DMS 273 (cell line): ENCODE measurements at regions not wholly inside any gene's neighbourhood (a gene's known extent, or its start where the extent isn't known, plus 50 kb on each side); places are given as distances from the start of the nearest gene placed in this dataset.
"Not testable (repeated sequence)": the region's sequence is repeated elsewhere in the genome, so short reads cannot be mapped to it uniquely, and the experiment has no call there.

Experiments used
- DNase-seq: peaks from one replicate; lab custom pipeline; 2025; ENCODE audit not compliant: unreplicated experiment; lab: John Stamatoyannopoulos, UW

DNA sequence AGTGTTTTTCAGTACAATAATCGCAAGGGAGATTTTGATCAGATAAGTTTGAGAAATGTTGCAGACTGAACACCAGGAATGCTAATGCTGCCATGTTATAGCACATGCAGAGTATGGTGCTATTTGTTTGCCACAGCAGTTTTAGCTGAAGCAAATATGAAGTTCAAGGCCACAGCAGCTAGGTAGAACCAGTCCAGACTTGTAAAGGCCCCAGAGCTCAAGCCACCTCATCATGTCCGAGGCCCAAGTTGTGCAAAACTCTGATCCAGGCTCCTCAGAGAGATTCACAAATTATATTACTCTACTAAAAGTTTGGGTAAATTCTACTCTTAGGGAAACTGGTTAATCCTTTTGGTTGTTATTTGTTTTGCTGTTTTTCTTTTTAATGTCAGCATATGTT lies 2702.6 kb downstream of the PCDH9 start:
- DNase-seq: no peak

DNA sequence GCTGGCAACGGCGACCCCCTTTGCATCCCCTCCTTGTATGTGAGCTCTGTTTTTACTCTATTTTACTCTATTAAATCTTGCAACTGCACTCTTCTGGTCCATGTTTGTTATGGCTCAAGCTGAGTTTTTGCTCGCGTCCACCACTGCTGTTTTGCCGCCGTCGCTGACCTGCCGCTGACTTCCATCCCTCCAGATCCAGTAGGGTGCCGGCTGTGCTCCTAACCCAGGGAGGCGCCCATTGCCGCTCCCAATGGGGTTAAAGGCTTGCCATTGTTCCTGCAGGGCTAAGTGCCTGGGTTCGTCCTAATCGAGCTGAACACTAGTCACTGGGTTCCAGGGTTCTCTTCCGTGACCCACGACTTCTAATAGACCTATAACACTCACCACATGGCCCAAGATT lies 2704.4 kb downstream of the PCDH9 start:
- DNase-seq: no peak

DNA sequence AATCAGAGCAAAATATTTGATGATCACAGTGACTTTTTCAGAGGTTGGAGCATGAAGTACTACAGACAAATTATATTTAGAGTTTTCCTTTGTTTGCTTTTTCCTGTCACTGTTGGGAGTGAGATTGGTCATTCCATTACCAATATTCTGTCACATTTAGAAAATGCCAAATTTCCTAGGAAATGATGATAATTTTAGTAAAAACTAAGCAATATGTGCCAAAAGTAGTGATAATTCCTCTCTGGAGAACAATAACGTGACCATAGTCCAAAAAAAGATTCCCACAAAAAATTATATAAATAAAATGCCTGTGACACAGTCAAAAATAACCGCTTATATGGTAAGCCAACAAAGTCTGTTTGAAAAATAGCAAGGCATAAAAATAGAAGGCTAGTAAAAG lies 2719.4 kb downstream of the PCDH9 start:
- DNase-seq: no peak

DNA sequence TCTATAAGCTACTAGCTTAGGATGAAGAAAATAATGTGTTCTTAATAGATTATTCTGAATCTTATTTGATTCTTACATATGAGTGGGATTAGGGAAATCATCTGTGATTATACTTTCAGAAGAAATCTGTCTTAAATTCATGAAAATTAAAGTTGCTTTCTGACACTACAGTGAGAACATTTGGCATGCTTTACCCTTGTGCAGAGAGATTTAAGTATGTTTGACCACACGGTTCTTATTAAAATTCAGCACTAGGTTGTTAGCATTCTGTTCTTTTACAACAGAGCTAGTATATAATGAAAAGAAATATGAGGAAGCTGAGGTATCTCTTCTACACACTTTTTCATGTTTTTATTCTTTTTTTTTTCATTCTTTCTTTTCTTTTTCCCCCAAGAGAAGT lies 2723.9 kb downstream of the PCDH9 start:
- DNase-seq: peak; percentile 20

DNA sequence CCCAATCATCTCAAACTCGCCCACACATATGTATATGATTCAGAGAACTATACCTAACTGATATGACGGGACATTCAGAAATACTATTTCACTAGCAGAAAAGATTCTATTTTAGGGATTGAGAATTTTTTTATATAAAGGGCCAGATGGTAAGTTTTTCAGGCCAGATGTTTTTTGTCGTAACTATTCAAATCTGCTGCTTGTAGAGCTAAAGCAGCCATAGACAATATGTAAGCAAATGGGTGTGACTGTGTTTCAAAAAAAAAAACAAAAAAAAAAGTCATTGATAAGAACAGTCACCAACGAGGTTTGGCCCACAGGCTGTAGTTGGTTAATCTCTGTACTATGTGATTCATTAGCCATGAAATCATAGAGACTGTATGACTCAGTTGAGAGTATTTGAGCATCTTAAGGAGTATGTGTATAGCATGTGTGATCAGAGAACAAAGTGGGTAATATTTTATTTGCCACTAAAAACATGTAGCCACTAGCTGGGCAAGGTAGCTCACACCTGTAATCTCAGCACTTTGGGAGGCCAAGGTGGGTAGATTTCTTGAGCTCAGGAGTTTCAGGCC lies 2724.7 kb downstream of the PCDH9 start:
- DNase-seq: peak; percentile 20

DNA sequence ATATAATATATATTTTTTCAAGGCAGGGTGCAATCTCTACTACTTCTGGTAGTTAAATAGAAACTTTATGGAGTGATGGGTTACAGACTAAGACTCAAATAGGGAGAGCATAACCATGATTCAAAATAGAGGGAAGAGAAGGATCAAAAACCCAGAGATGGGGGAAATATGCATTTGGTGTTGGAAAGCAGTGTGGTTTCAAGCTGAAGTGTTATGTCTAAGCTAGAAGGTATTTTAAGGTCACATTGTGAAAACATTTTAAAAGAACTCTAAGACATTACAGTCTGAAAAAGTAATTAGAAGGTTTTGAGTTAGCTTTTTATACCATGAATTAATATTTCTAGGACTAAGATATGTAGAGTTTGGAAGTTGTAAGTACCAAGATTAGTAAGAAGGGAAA lies 2741.4 kb downstream of the PCDH9 start:
- no peak for DNase-seq

DNA sequence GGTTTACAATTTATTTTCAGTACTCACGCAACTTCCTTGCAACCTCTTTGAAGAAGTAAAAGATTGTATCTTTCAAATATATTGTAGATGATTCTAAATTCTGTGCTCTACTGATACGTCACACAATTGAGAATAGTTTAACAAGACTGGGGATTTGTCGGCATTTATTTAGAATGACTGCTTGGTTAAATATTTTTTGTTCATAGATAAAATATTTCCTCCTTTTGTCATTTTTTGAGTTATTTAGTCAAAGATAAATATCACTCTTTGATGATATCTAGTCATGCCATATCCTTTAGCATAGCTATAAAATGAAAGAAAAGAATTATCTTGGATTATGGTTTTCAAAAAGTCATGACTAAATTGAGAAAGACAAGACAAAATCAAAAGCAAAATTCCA lies 2747.8 kb downstream of the PCDH9 start:
- DNase-seq: no peak

DNA sequence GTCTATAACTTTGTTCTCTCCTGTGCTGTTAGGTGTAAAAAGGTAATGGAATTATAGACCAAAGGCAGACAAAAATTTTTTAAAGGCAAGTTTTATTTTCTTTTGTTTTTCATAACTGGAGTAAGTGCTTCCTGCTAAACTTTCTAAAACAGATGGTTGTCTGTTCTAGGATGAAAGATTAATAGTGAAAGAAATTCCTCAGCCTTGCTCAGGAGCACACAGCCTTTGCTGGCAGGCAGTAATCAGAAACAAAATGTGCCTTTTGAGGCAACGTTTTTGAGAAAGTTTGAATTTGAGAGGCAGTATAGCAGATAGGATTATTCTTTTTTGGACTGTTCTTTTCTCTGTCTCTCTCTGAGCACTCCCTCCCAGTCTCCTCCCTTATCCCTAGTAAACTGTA lies 2749.5 kb downstream of the PCDH9 start:
- DNase-seq: peak; percentile 21

DNA sequence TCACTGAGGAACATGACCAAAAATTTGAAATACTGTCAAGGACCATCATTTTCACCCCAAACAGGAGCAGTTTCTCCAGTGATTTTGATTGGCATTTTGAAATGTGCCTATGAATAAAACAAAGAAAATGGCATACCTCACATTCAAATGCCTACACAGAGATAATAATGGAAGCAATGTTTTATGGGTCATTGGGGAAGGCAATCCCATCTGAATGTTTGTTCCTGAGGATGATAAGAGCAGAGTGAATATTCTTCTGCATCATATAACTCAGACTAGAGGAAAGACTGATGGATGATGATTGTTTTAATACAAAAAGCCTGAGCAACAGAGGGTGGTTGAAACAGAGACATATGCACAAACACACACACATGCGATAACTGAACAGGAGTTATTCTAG lies 2749.9 kb downstream of the PCDH9 start:
- peak; percentile 21 for DNase-seq

DNA sequence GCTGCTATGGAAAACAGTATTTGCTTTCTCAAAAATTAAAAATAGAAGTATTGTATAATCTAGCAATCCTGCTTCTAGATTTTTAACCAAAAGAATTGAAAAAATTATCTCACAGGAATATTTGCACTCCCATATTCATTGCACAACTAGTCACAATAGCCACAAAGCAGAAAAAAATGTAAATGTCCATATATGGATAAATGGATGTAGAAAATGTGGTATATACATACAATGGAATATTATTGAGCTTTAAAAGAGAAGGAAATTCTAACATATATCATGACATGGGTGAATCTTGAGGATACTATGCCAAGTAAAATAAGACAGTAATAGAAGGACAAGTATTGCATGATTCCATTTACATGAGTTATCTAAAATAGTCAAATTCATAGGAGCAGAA lies 2753.0 kb downstream of the PCDH9 start:
- DNase-seq: no peak

DNA sequence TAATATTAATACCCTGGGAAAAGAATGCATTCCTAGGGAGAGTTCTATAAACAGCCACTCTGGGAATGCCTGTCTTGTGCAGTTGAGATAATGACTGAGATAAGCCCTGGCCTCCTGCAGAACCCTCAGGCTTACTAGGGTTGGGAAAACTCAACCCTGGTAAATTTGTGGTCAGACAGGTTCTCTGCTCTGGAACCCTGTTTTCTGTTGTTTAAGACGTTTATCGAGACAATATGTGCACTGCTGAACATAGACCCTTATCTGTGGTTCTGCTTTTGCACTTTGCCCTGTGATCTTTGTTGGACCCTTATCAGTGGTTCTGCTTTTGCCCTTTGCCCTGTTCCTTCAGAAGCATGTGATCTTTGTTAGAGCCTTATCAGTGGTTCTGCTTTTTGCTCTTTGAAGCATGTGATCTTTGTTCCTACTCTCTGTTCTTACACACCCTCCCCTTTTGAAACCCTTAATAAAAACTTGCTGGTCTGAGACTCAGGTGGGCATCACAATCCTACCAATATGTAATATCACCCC lies 2754.0 kb downstream of the PCDH9 start:
- DNase-seq: not testable (repeated sequence)

DNA sequence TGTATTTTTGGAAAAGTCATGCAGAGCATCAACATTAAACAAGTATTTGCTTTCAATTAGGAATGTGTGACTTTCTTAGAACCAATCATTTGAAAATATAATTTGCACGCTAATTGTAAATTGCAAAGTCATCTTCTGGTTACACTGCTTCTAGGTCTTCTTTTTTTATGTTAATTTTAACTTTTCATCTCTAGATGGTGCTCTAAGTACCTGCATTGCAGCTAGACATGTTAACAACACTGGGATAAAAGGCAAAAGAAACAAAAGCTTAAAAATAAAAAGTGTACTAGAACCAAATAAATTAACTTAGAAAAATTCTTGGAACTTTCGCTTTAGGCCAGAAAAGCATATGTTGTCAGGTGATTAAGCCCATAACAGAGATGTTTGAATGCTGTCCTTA lies 2758.2 kb downstream of the PCDH9 start:
- peak; percentile 40 for DNase-seq

DNA sequence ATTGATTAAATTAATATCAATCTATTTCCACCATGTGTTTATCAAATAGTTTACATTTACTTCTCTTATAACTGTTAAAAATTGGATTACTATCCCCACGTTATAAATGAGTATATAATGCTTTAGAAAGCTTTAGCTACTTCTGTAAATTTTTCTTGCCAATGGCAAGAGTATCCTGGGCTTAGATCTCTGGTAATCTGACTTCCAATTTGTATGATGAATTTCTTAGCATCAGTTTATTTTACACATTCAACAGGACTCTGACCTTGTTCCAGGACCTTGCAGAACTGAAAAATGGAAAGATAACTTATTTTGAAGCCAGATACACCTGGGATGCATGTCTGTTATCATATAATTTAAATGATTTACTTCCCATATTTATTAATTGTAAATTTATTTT lies 2759.4 kb downstream of the PCDH9 start:
- no peak for DNase-seq

DNA sequence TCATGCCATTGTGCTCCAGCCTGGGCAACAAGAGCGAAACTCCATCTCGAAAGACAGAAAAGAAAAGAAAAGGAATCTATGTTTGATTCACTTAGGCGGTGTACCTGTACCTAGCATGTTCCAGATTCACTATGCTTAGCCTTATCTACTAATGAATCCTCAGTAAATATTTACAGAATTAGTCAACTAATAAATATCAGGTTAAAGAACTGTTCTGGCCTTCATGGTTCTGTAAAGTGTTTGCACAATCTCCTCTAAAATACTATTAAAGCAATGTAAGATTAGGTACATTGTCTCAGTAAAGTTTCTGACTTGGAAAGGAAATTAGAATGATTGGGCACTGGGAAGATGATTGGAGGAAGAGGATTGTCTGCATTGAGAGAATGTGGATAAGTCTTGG lies 2770.4 kb downstream of the PCDH9 start:
- DNase-seq: no peak

DNA sequence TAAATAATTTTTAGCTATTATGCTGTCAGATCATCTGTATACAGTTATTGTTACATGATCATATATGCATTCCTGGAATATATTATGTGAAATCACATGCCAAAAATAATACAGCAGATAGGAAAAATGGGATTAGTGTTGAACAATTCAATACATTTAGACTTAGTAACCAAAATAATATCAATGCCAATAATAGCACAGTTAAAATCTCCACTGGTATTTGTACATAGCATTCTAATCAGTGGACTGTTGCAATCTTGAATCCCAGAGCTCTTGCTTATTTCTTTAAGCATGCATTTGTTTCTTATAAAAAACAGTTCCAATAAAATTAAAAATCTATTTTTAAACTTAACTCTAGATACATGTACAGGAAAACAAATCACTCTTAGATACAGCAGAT lies 2772.2 kb downstream of the PCDH9 start:
- DNase-seq: no peak

DNA sequence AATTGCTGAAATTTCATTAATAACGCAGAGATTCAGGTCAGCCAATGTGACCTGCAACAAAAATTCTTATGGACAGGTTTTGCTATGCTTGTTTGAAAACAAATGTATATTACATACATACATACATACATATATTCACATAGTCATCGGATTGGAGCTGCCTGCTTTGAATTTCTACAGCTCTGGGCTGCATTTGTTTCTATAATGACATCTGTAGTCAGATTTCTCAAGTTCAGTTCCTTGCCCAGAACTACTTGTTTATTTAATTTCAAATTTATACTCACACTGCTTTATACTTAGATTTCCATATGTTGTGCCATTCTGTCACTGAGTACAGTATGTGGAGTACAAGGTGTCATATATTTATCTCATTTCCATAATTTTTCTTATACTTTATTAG lies 2775.0 kb downstream of the PCDH9 start:
- no peak for DNase-seq

DNA sequence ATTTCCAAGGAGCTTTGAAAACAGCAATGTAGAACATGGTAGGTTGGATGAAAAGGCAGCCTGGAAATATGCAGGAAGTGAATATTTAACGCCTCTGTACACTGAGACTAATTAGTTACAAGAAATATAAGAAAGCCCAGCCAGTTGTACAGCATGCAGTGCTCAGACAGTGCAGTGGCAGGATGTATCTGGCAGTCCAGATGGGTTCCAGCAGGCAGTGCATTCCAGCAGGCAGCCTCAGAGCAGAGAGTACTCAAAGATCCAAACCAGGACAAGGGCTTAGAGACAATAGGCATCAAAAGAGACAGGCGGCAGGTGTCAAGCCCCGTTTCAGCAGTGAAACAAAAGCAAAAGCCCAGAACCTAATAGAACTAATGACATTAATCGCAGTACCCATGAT lies 2776.3 kb downstream of the PCDH9 start:
- peak; percentile 18 for DNase-seq

DNA sequence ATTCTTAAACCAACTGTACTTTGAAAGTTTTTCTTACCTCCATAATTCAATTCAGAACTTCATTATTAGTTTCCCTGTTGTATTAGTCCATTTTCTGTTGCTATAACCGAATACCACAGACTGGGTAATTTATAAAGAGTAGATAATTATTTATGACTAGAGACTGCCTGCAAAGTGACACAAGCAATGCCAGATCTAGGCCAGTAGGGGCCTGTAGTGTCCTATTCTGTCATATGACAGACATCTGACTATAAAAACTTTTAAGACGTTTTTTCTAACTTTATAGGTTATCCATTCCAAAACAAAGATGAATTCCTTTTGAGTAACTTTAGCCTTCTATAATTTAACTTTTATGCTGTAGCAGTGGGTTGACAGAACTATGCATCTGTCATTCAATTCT lies 2783.8 kb downstream of the PCDH9 start:
- DNase-seq: peak; percentile 19

DNA sequence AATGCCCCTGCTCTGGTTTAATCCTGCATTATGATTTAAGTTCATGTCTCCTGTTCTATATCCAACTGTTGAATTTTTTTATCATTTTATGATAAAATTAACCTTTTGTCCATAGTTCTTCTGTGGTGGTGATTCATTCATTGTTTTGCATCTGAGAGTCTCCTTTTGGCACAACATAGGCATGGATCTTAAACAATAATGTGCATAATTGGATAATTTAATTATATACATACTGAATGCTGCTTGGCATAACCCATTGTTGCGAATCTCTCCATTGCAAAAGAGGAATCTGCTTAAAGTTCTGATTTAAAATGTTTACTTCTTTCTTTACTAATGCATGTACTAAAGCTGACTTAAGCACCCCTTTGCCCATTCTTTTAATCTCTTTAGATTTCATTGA lies 2788.4 kb downstream of the PCDH9 start:
- DNase-seq: no peak

DNA sequence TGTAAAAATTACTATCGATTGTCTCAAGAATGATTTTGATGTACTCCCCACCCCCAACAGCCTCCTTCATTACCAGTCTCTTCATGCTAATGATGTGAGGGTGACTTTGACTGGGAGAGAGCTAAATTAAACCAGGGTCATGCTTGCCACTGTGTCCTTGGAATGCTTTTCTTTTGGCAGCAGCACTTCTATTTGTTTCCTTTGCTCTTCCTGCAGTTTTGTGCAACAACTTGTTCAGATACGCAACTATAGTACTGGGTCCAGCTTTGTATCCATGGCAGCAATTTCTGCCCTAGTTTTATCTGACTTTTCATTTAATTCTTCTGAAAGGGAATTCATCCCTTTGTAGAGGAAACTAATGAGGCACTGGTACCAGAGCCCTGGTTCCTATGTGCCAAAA lies 2792.1 kb downstream of the PCDH9 start:
- DNase-seq: no peak

DNA sequence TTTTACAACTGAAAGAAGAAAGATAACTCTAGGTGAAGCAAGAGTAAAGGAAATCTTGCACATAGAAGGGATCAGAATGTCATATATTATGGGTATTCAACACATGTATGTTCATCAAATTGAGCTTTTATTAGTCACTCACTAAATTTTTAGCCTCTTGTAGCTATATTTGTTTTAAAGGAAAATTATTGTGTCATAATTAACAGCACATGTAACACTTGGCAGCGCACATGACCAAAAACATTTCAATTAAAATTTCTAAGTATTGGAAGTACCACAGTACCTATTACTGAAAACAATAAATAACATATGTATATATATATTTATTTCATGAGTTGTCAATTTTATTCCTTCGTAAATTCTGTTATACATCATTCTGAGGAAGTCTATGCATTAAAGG lies 2800.4 kb downstream of the PCDH9 start:
- DNase-seq: no peak

DNA sequence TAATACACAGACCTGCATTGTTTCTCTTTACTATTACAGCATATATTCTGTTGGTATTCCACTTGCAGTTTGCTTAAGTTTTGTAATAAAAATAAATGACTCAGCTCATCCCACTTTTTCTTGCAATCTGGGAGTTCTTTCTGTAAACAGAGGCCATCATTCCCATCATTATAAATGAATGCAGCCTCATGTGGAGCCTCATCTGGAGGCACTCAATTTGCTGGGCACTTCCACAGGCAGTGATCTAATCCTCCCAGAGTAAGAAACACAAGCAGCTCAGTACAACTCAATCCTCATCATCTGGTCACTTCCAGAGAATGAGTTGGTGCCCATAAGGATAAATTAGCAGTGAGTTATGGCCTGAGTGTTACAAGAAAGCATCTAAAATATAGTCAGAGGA lies 2801.9 kb downstream of the PCDH9 start:
- DNase-seq: no peak

DNA sequence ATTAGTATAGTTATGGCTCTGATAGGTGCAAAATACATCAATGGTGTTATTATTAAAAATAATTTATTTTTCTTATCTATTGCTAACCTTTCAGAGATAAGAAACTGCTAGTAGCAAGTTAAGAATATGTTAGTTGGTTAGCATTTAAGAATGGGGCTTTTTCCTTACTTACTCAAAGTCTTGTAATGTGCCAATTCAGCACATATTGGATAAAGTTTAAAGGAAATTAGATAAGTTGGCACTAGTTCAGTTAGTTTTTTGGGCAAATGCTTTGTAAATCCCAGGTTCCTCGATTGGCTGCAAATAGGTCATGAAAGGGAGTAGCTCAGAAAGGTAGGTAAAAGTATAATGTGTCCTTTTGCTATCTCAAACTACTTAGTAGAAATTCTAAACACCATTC lies 2806.7 kb downstream of the PCDH9 start:
- no peak for DNase-seq

DNA sequence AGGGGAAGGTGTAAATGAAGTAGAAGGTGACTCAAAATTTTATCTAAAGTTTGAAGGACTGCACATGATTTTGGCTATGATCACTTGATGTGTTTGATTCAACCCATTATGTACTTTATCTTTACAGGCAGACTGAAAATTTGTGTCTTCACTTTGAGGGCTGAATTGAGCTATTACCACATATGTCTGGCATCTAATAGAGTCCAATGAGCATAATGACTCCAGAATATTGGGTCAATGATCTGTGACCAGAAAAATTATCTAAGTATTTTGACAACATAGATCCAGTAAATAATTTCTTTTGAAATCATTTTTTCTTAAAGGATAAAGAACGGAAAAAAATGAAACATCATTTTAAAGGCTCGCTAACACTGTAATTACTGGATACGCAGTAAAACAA lies 2810.0 kb downstream of the PCDH9 start:
- DNase-seq: no peak
